ENCODE measurements at regions not wholly inside any gene's neighbourhood (a gene's known extent, or its start where the extent isn't known, plus 50 kb on each side); places are given as distances from the start of the nearest gene placed in this dataset.

DNA sequence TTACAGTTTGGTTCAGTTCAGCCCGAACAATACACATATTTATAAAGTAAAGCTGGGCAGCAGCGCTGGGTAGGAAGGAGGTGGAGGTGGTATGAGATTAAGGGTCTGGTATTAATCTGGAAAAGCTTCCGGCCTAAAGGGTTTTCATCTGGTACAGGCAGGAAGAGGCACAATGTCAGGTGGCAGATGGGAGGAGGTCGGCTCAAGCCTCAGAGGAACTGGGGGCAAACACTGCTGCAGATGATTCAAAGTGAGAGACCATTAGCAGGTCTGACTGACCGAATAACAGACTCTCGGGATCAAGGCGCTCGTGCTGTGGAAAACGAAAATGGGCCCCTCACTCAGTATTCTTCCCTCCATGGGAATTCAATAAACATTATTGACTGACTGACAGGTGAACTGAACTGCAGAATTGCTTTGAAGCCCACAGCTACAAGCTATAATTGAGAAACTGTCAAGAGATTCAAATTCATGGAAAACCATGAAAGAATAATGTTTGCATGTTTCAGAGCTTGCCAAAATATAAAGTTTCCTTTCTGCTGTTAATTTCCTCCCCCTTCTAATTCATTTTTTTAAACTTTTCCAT lies 75.3 kb downstream of the TMEM167A start:
- Histone ChIP-seq H2AFZ (ENCODE audit: low read length, unreplicated experiment) (no peak overlapping the region), H3K27ac (ENCODE audit: low read depth, low read length) (no peak overlapping the region), H3K4me3 (ENCODE audit: low read depth, low read length) (no peak overlapping the region), H3K36me3 (ENCODE audit: insufficient read depth, low read length) (no peaks in the 10 kb centered on the region), H3K4me1 (ENCODE audit: control insufficient read depth, insufficient read depth, low read length, unreplicated experiment) (no peaks in the 10 kb centered on the region), H3K79me2 (ENCODE audit: control insufficient read depth, insufficient read depth, low read length, unreplicated experiment) (no peaks in the 10 kb centered on the region), H3K27me3 (ENCODE audit: insufficient read depth, low read length) (no peaks in the 10 kb centered on the region)

DNA sequence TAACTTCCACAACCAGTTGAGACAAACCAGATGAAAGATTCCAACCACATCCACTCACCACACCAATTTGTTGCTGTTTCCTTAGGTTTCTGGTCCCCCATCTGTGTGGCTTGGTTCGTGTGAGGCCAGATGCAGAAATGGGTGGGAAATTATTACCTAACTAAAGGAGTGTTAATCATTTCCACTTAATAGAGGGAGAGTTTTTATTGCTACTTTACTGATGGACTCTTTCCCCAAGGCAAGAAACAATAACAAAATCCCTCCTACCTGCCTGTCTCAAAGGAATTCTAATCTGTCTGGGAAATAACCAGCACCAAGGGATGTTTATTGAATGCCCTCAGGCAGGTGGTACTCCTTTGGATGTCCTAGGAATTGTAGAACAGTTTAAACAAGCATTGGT lies 76.3 kb downstream of the TMEM167A start:
- Histone ChIP-seq H3K79me2 (ENCODE audit: control insufficient read depth, insufficient read depth, low read length, unreplicated experiment) (no peaks in the 10 kb centered on the region), H3K4me3 (ENCODE audit: low read depth, low read length) (no peak overlapping the region), H3K4me1 (ENCODE audit: control insufficient read depth, insufficient read depth, low read length, unreplicated experiment) (no peaks in the 10 kb centered on the region), H2AFZ (ENCODE audit: low read length, unreplicated experiment) (no peak overlapping the region), H3K27me3 (ENCODE audit: insufficient read depth, low read length) (no peaks in the 10 kb centered on the region), H3K27ac (ENCODE audit: low read depth, low read length) (no peak overlapping the region), H3K36me3 (ENCODE audit: insufficient read depth, low read length) (no peaks in the 10 kb centered on the region)

DNA sequence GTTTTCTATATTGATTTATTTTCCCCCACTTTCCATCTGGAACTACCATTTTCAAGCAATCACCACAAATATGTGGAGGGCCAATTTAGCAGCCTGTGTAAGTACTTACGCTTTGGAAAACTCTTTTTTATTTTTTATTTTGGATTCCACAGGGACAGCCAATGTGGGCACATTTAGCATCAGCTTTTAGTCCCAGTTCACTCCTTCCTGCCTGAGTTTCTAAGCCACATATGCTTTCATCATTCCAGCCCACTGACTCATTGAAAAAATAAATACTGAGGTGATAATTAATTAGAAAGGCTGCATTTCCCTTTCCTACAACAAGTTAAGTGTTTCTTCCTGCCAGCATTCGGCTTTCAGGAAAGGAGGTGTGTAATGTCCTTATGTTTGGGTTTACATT lies 76.8 kb downstream of the TMEM167A start:
- H3K79me2 ChIP-seq (ENCODE audit: control insufficient read depth, insufficient read depth, low read length, unreplicated experiment): no peaks in the 10 kb centered on the region
- H3K4me1 ChIP-seq (ENCODE audit: control insufficient read depth, insufficient read depth, low read length, unreplicated experiment): no peaks in the 10 kb centered on the region
- no peak overlapping the region for H3K4me3 ChIP-seq (ENCODE audit: low read depth, low read length)
- H3K36me3 ChIP-seq (ENCODE audit: insufficient read depth, low read length): no peaks in the 10 kb centered on the region
- no peak overlapping the region for H3K27ac ChIP-seq (ENCODE audit: low read depth, low read length)
- no peak overlapping the region for H2AFZ ChIP-seq (ENCODE audit: low read length, unreplicated experiment)
- H3K27me3 ChIP-seq (ENCODE audit: insufficient read depth, low read length): no peaks in the 10 kb centered on the region

DNA sequence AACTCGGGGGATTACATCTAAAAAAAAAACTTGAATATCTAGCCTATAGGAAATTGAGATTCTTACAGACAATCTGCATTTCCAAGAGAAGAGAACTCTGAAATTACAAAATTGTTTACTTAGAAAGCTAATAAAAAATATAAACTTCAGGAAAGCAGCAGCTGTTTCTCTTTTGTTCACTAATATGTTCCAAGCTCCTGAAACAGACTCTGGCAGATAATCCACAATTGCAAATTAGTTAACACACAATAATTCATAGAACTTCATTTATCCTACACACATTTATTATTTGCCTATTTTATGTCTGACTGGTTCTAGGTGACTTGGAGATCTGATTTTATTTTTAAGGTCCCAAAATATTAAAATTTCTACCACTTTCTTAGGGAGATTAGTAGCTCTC lies 83.8 kb downstream of the TMEM167A start:
- no peaks in the 10 kb centered on the region for H3K27me3 ChIP-seq (ENCODE audit: insufficient read depth, low read length)
- no peaks in the 10 kb centered on the region for H3K4me1 ChIP-seq (ENCODE audit: control insufficient read depth, insufficient read depth, low read length, unreplicated experiment)
- H3K36me3 ChIP-seq (ENCODE audit: insufficient read depth, low read length): no peaks in the 10 kb centered on the region
- H2AFZ ChIP-seq (ENCODE audit: low read length, unreplicated experiment): no peak overlapping the region
- no peaks in the 10 kb centered on the region for H3K79me2 ChIP-seq (ENCODE audit: control insufficient read depth, insufficient read depth, low read length, unreplicated experiment)
- H3K4me3 ChIP-seq (ENCODE audit: low read depth, low read length): no peak overlapping the region
- no peak overlapping the region for H3K27ac ChIP-seq (ENCODE audit: low read depth, low read length)

DNA sequence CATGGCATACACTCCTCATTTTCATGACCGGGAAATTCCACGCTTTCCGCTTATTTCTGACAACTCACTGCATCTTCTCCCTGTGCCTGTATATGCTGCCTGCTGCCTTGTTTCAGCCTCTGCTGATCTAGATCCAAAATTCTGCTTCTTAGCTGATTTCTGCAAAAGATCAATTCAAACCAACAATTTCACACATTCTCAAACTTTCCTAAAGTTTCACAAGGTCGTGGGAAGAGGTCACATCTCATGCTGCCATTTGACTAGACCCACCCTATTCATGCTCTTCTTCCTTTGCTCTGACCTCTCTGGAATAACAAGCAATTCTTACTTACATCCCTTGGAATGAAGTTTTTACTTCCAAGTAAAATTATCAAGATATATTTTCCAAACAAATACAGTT lies 84.5 kb downstream of the TMEM167A start:
- H3K4me1 ChIP-seq (ENCODE audit: control insufficient read depth, insufficient read depth, low read length, unreplicated experiment): no peaks in the 10 kb centered on the region
- H2AFZ ChIP-seq (ENCODE audit: low read length, unreplicated experiment): no peak overlapping the region
- H3K79me2 ChIP-seq (ENCODE audit: control insufficient read depth, insufficient read depth, low read length, unreplicated experiment): no peaks in the 10 kb centered on the region
- H3K36me3 ChIP-seq (ENCODE audit: insufficient read depth, low read length): no peaks in the 10 kb centered on the region
- no peak overlapping the region for H3K27ac ChIP-seq (ENCODE audit: low read depth, low read length)
- H3K4me3 ChIP-seq (ENCODE audit: low read depth, low read length): no peak overlapping the region
- H3K27me3 ChIP-seq (ENCODE audit: insufficient read depth, low read length): no peaks in the 10 kb centered on the region

DNA sequence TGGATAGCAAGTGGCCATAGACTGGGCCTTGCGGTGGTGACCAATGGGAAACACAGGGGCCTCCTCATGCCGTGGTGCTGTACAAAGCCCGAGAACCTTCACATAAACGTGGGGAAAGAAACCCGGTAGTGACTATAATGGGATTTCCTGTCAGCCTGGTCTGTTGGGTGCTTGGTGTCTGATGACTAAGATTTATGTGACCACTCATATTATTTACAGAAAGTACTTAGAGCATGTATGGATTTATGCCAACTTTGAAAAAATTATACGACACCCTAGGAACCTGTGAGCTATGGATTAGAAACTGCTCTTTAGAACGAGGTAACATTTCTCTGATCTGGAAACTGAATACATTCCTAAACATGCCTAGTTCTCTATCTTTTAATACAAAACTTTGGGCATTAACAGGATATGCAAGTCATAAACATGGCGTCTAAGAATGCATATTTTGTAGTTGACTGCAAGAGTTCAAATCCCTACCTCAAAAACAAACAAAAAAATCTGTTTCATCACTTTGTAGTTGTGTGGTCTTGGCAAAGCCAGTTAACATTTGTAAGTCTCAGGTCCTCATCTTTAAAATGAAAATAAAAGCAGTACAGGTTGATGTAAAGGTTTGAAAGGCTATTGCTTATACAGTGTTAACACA lies 85.4 kb downstream of the TMEM167A start:
- Histone ChIP-seq H3K27ac (ENCODE audit: low read depth, low read length) (no peak overlapping the region), H2AFZ (ENCODE audit: low read length, unreplicated experiment) (no peak overlapping the region), H3K36me3 (ENCODE audit: insufficient read depth, low read length) (no peaks in the 10 kb centered on the region), H3K4me3 (ENCODE audit: low read depth, low read length) (no peak overlapping the region), H3K79me2 (ENCODE audit: control insufficient read depth, insufficient read depth, low read length, unreplicated experiment) (no peaks in the 10 kb centered on the region), H3K27me3 (ENCODE audit: insufficient read depth, low read length) (no peaks in the 10 kb centered on the region), H3K4me1 (ENCODE audit: control insufficient read depth, insufficient read depth, low read length, unreplicated experiment) (no peaks in the 10 kb centered on the region)

DNA sequence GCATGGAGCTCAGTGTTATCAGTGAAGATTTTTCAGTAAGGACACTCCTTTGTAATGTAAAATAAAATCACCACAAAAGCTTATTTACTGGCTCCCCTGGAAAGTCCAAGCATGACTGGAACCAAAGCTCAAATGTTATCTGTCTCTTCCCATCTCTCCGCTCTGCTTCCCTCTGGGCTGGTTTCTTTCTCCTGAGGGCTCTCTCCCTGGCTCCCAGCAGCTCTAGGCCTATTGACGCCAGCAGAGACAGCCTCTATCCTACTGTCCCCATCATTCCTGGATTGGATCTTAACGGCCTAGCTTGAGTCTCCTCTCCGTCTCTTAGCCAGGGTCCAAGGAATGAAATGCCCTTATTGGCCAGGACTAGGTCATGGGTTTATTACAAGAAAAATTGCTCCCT lies 86.1 kb downstream of the TMEM167A start:
- Histone ChIP-seq H2AFZ (ENCODE audit: low read length, unreplicated experiment) (no peak overlapping the region), H3K27me3 (ENCODE audit: insufficient read depth, low read length) (no peaks in the 10 kb centered on the region), H3K27ac (ENCODE audit: low read depth, low read length) (no peak overlapping the region)

DNA sequence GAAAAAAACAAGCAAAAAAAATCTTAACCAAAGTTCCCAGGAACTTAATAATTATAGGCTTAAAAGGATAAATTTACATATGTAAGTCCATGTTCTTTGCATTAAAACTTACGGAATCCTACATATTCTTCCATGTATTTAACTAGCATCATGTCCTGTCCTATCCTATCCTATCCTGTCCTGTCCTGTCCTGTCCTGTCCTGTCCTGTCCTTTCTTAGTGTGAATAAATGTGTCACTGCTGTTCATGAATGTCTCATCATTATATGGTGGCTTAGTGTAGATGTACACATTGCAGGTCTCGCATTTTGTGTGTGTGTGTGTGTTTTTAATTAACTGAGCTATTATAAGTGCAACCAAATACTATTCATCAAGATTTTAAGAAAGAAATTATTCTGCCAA lies 90.0 kb downstream of the TMEM167A start:
- no peaks in the 10 kb centered on the region for H3K4me1 ChIP-seq (ENCODE audit: control insufficient read depth, insufficient read depth, low read length, unreplicated experiment)

More for the DNA sequence above, 86.1 kb downstream of the TMEM167A start:
- no peaks in the 10 kb centered on the region for H3K79me2 ChIP-seq (ENCODE audit: control insufficient read depth, insufficient read depth, low read length, unreplicated experiment)
- no peaks in the 10 kb centered on the region for H3K4me1 ChIP-seq (ENCODE audit: control insufficient read depth, insufficient read depth, low read length, unreplicated experiment)
- no peak overlapping the region for H3K4me3 ChIP-seq (ENCODE audit: low read depth, low read length)
- H3K36me3 ChIP-seq (ENCODE audit: insufficient read depth, low read length): no peaks in the 10 kb centered on the region

DNA sequence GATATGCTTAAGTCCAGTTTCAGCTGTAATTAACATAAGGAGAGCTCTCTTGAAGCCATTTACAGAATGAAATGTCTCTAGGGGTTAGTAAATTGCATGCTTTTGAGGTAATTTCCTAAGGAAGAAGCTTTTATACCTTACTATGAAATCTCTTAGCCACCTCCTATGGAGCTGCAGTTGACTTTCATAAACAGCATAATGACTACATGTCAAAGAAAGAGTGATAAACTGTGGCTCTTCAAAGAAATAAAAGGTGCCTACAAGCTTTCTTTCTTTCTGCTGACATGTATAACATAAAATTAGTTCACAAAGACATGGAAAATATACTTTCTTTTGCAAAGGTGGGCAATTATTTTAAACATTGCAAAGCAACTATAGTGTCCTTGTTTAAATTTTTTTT lies 90.8 kb downstream of the TMEM167A start:
- no peak overlapping the region for H2AFZ ChIP-seq (ENCODE audit: low read length, unreplicated experiment)
- no peak overlapping the region for H3K4me3 ChIP-seq (ENCODE audit: low read depth, low read length)
- no peaks in the 10 kb centered on the region for H3K27me3 ChIP-seq (ENCODE audit: insufficient read depth, low read length)
- no peaks in the 10 kb centered on the region for H3K36me3 ChIP-seq (ENCODE audit: insufficient read depth, low read length)
- no peaks in the 10 kb centered on the region for H3K79me2 ChIP-seq (ENCODE audit: control insufficient read depth, insufficient read depth, low read length, unreplicated experiment)
- no peak overlapping the region for H3K27ac ChIP-seq (ENCODE audit: low read depth, low read length)
- H3K4me1 ChIP-seq (ENCODE audit: control insufficient read depth, insufficient read depth, low read length, unreplicated experiment): no peaks in the 10 kb centered on the region

More for the DNA sequence above, 90.0 kb downstream of the TMEM167A start:
- Histone ChIP-seq H3K79me2 (ENCODE audit: control insufficient read depth, insufficient read depth, low read length, unreplicated experiment) (no peaks in the 10 kb centered on the region), H3K27ac (ENCODE audit: low read depth, low read length) (no peak overlapping the region), H3K4me3 (ENCODE audit: low read depth, low read length) (no peak overlapping the region), H3K36me3 (ENCODE audit: insufficient read depth, low read length) (no peaks in the 10 kb centered on the region), H2AFZ (ENCODE audit: low read length, unreplicated experiment) (no peak overlapping the region), H3K27me3 (ENCODE audit: insufficient read depth, low read length) (no peaks in the 10 kb centered on the region)

DNA sequence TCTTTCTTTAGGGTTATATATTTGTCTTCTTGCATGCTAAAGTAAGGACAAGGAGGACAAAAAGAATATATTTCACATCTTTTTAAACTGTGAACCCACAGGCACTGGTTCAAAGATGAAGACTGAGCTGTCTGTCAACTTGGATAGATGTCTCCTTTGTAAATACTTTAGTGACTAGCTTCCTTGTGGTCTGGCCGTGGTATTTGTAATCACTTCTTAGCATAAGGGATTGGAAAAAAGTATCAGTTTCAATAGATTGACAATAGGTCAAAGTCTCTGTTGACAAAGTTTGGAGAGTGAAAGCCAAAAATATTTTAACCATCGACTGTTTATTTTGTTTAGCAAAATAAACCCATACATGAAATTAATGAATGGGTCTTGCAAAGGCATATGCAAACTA lies 91.4 kb downstream of the TMEM167A start:
- Histone ChIP-seq H3K79me2 (ENCODE audit: control insufficient read depth, insufficient read depth, low read length, unreplicated experiment) (no peaks in the 10 kb centered on the region), H3K27me3 (ENCODE audit: insufficient read depth, low read length) (no peaks in the 10 kb centered on the region), H3K27ac (ENCODE audit: low read depth, low read length) (no peak overlapping the region), H2AFZ (ENCODE audit: low read length, unreplicated experiment) (no peak overlapping the region), H3K4me3 (ENCODE audit: low read depth, low read length) (no peak overlapping the region), H3K36me3 (ENCODE audit: insufficient read depth, low read length) (no peaks in the 10 kb centered on the region), H3K4me1 (ENCODE audit: control insufficient read depth, insufficient read depth, low read length, unreplicated experiment) (no peaks in the 10 kb centered on the region)

All from ACC112 (cell line).